Brain microvascular endothelial cell (primary cell): ENCODE measurements at regions not wholly inside any gene's neighbourhood (a gene's known extent, or its start where the extent isn't known, plus 50 kb on each side); places are given as distances from the start of the nearest gene placed in this dataset.

ENCODE experiments used
- DNase-seq: peaks from one replicate; pipeline ENCODE4 v3.0.0-alpha.2; 2020
- H3K27ac ChIP-seq: fragments of 250-450 bp; sonication (Bioruptor Pico); 2 replicates; pipeline ENCODE4 v1.5.1; 2020; ENCODE audit warnings: mild to moderate bottlenecking, moderate library complexity
- H3K27me3 ChIP-seq: fragments of 250-450 bp; sonication (Bioruptor Pico); replicated peaks from 2 replicates; pipeline ENCODE4 v1.5.1; 2020; ENCODE audit warnings: mild to moderate bottlenecking
- H3K36me3 ChIP-seq: fragments of 250-450 bp; sonication (Bioruptor Pico); replicated peaks from 2 replicates; pipeline ENCODE4 v1.5.1; 2020; ENCODE audit warnings: mild to moderate bottlenecking
- H3K4me3 ChIP-seq: 2 replicates; pipeline ENCODE4 v1.5.1; 2011; ENCODE audit warnings: low read depth, mild to moderate bottlenecking, control low read depth, low read length, moderate library complexity
- in situ Hi-C: cut with HindIII; loops from 2 replicates; pipeline ENCODE4 v1.10.0; 2017; ENCODE audit warnings: low sequenced_read_pairs, low pct_ligation_motif_present
- TF ChIP-seq, protein P1 (sequence below): IDR thresholded peaks from 2 replicates; pipeline ENCODE4 v1.5.1; 2011; ENCODE audit warnings: low read depth, mild to moderate bottlenecking, moderate library complexity, low read length, control low read depth, inconsistent platforms; ENCODE audit errors: missing control alignments

DNA sequence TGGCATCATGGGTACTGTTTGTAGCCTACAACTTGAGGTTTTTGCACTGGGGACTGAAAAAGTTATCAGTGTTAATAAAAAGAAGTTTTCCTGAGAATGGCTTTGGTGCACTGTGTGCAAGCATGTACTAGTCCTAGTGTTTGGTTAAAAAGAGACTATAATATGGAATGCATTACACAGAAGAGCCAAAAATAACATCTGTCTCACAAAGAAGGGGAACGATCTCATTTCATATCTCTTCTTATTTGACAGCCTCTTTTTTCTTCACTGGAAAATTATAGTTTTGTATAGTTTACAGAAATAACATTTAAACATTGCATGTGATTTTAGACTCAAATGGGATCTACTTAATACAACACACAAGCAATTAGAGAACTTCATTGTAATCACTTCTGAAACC, 127.0 kb upstream of the GDNF start:
- in situ Hi-C loops: no loop called here
- TF ChIP-seq, protein P1, sequence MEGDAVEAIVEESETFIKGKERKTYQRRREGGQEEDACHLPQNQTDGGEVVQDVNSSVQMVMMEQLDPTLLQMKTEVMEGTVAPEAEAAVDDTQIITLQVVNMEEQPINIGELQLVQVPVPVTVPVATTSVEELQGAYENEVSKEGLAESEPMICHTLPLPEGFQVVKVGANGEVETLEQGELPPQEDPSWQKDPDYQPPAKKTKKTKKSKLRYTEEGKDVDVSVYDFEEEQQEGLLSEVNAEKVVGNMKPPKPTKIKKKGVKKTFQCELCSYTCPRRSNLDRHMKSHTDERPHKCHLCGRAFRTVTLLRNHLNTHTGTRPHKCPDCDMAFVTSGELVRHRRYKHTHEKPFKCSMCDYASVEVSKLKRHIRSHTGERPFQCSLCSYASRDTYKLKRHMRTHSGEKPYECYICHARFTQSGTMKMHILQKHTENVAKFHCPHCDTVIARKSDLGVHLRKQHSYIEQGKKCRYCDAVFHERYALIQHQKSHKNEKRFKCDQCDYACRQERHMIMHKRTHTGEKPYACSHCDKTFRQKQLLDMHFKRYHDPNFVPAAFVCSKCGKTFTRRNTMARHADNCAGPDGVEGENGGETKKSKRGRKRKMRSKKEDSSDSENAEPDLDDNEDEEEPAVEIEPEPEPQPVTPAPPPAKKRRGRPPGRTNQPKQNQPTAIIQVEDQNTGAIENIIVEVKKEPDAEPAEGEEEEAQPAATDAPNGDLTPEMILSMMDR: no peak
- no peaks in the 10 kb centered on the region for H3K27me3 ChIP-seq
- DNase-seq: no peak
- H3K36me3 ChIP-seq: no peaks in the 10 kb centered on the region
- no peak overlapping the region for H3K4me3 ChIP-seq
- no peak overlapping the region for H3K27ac ChIP-seq

DNA sequence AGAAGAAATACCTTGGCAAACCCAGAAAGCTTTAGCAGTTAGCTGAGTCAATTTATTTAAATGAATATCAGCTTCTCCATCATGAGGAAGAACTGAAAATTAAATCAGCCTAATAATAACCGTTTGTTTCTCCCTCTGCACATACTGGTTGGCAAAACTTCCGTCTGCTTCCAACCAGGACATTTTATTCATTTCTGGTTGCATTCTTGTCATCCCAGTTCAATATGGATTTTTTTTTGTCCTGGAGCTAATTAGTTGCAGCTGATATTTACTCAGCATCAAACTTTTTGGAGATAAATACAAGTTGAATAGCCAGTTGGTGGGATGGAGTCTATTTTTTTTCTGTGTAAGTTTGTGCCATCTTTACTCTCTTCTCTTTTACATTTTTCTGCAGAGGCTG, 126.5 kb upstream of the GDNF start:
- Histone ChIP-seq H3K27ac (no peak overlapping the region), H3K27me3 (no peaks in the 10 kb centered on the region), H3K36me3 (no peaks in the 10 kb centered on the region), H3K4me3 (no peak overlapping the region)
- in situ Hi-C loops: no loop called here
- no peak for DNase-seq
- TF ChIP-seq, protein P1: no peak

DNA sequence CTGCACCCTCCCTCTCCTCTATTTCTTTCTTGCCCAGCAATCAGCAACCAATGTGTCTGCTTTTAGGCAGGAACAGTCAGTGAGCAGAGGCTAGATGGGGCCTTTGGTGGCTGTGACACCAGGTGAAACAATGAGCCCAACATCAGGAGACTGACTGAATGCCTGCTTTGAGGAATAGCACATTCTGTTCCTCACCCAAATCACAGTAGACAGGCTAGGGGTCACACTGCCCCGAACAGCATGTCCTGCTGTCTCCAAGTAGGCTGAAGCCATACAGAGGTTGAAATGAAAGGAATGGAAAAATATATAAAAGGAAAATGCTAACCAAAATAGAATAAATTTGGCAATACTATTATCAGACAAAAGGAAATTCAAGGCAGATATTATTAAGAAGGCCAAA, 122.5 kb upstream of the GDNF start:
- Histone ChIP-seq H3K27me3 (no peaks in the 10 kb centered on the region), H3K36me3 (no peaks in the 10 kb centered on the region), H3K27ac (no peak overlapping the region), H3K4me3 (no peak overlapping the region)
- in situ Hi-C loops: no loop called here
- TF ChIP-seq, protein P1: no peak
- no peak for DNase-seq

DNA sequence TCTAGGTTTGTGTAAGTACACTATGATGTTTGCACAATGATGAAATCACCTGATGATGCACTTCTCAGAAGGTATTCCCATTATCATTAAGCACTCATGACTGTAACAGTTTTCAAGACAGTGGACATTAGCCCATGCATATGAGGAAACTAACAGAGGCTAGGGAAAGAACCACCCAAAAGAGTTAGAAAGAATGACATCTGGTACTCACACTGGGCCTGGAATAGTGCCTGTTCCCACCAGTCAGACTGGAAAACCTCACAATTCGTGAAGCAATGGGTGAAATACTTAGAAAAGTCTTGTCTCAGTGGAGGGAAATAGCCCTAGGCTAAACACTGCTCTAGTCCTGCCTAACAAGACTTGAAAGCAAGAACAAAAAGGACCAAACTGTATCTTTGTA, 117.4 kb upstream of the GDNF start:
- in situ Hi-C loops: no loop called here
- no peaks in the 10 kb centered on the region for H3K27me3 ChIP-seq
- TF ChIP-seq, protein P1: no peak

DNA sequence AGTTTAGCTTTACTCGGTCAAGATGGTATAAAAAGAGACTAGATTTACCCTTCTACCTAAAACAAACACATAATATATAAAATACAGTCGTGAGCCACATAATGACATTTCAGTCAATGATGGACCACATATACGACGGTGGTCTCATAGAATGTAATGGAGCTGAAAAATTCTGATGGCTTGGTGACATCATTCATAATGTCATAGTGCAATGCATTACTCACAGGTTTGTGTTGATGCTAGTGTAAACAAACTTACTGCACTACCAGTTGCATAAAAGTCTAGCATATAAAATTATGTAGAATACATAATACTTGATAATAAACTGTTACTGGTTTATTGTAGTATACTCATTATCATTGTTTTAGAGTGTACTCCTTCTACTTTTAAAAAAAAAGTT, 115.9 kb upstream of the GDNF start:
- no peak for DNase-seq
- no peaks in the 10 kb centered on the region for H3K36me3 ChIP-seq
- in situ Hi-C loops: no loop called here
- no peak overlapping the region for H3K27ac ChIP-seq
- no peaks in the 10 kb centered on the region for H3K27me3 ChIP-seq
- no peak overlapping the region for H3K4me3 ChIP-seq
- TF ChIP-seq, protein P1: no peak

More for the DNA sequence above, 117.4 kb upstream of the GDNF start:
- DNase-seq: no peak
- Histone ChIP-seq H3K27ac (no peak overlapping the region), H3K4me3 (no peak overlapping the region), H3K36me3 (no peaks in the 10 kb centered on the region)

DNA sequence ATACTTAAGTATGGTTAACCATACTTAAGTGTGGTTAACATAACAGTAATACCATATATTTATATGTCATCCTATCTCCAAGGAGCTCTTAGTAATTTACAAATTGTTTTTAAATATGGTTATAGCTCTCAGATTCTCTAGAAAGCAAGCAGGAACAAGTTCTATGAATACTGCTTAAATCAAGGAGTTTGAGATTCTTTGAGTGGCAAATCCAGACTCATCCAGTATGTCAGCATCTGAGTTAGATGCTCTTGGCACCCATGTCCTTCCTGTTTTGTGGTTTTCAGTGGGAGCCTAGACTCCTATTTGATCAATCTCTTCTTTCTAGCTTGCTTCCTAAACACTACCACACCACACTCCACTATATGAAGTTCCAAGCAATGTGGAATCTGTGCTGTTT, 114.7 kb upstream of the GDNF start:
- no peak for DNase-seq
- in situ Hi-C loops: no loop called here
- no peaks in the 10 kb centered on the region for H3K27me3 ChIP-seq
- H3K36me3 ChIP-seq: no peaks in the 10 kb centered on the region
- TF ChIP-seq, protein P1: no peak
- no peak overlapping the region for H3K4me3 ChIP-seq
- no peak overlapping the region for H3K27ac ChIP-seq
